Keratinocyte (primary cell): ENCODE measurements at regions not wholly inside any gene's neighbourhood (a gene's known extent, or its start where the extent isn't known, plus 50 kb on each side); places are given as distances from the start of the nearest gene placed in this dataset.

ENCODE experiments used
- DNase-seq: peaks from one replicate; pipeline ENCODE4 v3.0.0-alpha.2; 2011; ENCODE audit warnings: low read depth, missing footprints, low spot score
- FAIRE-seq: peaks from 2 replicates; lab custom pipeline; 2011; peaks lifted over from hg19 to GRCh38; lab: Jason Lieb, UNC
- H2AFZ ChIP-seq: 2 replicates; pipeline ENCODE4 v1.6.0; 2012; ENCODE audit warnings: low read length, control low read depth, inconsistent platforms; ENCODE audit not compliant: control insufficient read depth
- H3K27ac ChIP-seq: 2 replicates; pipeline ENCODE4 v1.5.1; 2011; ENCODE audit warnings: low read length; ENCODE audit not compliant: control insufficient read depth, insufficient read depth
- H3K27me3 ChIP-seq: 3 replicates; pipeline ENCODE4 v1.6.0; 2011; ENCODE audit warnings: low read length; ENCODE audit not compliant: control insufficient read depth, insufficient read depth; ENCODE audit errors: extremely low read depth
- H3K36me3 ChIP-seq, 2 experiments: 2 replicates in 1 of 2; 3 replicates in 1 of 2; pipeline ENCODE4 v1.5.1; 2011; ENCODE audit warnings: low read length in 2 of 2, mild to moderate bottlenecking in 1 of 2; ENCODE audit not compliant: control insufficient read depth in 2 of 2, insufficient read depth in 2 of 2; ENCODE audit errors: extremely low read depth in 1 of 2
- H3K4me1 ChIP-seq: 3 replicates; pipeline ENCODE4 v1.5.1; 2011; ENCODE audit warnings: low read length; ENCODE audit not compliant: control insufficient read depth, insufficient read depth; ENCODE audit errors: extremely low read depth
- H3K4me2 ChIP-seq: 3 replicates; pipeline ENCODE4 v1.6.0; 2011; ENCODE audit warnings: low read depth, low read length; ENCODE audit not compliant: control insufficient read depth, insufficient read depth; ENCODE audit errors: extremely low read depth
- H3K4me3 ChIP-seq, 3 experiments: fragments of 200-600 bp in 1 of 3; sonication (generic) in 1 of 3; 2 replicates in 2 of 3; 3 replicates in 1 of 3; pipeline ENCODE4 v1.5.1; 2011 to 2016; ENCODE audit warnings: low read length in 3 of 3, mild to moderate bottlenecking in 3 of 3, control low read depth in 2 of 3, inconsistent platforms in 1 of 3, low read depth in 1 of 3, mixed read lengths in 1 of 3, mixed run types in 1 of 3, moderate library complexity in 1 of 3; ENCODE audit not compliant: control insufficient read depth in 2 of 3, insufficient read depth in 2 of 3; ENCODE audit errors: extremely low read depth in 1 of 3
- H3K79me2 ChIP-seq: 2 replicates; pipeline ENCODE4 v1.6.0; 2012; ENCODE audit warnings: low read length; ENCODE audit not compliant: control insufficient read depth, insufficient read depth
- H3K9ac ChIP-seq: 3 replicates; pipeline ENCODE4 v1.6.0; 2011; ENCODE audit warnings: low read length; ENCODE audit not compliant: control insufficient read depth, insufficient read depth; ENCODE audit errors: extremely low read depth
- H3K9me1 ChIP-seq: 3 replicates; pipeline ENCODE4 v1.6.0; 2011; ENCODE audit warnings: low read length; ENCODE audit not compliant: control insufficient read depth, insufficient read depth; ENCODE audit errors: extremely low read depth
- H3K9me3 ChIP-seq: 2 replicates; pipeline ENCODE4 v1.5.1; 2012; ENCODE audit warnings: low read depth, low read length; ENCODE audit not compliant: control insufficient read depth
- H4K20me1 ChIP-seq: 3 replicates; pipeline ENCODE4 v1.6.0; 2011; ENCODE audit warnings: low read length; ENCODE audit not compliant: control insufficient read depth, insufficient read depth; ENCODE audit errors: extremely low read depth
- CTCF ChIP-seq, 3 experiments: IDR thresholded peaks in 1 of 3; conservative IDR thresholded peaks in 1 of 3; optimal IDR thresholded peaks in 1 of 3; 2 replicates in 2 of 3; 3 replicates in 1 of 3; pipeline versions ENCODE3 to v1.5.1; 2011; ENCODE audit warnings: low read length in 3 of 3, mild to moderate bottlenecking in 3 of 3, moderate library complexity in 2 of 3, control low read depth in 1 of 3, inconsistent platforms in 1 of 3; ENCODE audit not compliant: insufficient read depth in 2 of 3; ENCODE audit errors: extremely low read depth in 1 of 3
- EZH2 ChIP-seq: IDR thresholded peaks from one replicate; pipeline ENCODE4 v1.6.1; 2012; ENCODE audit warnings: inconsistent platforms, mild to moderate bottlenecking, low read length, moderate library complexity
- dilution Hi-C: fragments of 300-500 bp; cut with MboI; formaldehyde crosslinking; loops from one replicate; pipeline ENCODE4 v1.7.0; 2020; ENCODE audit warnings: low sequenced_read_pairs; ENCODE audit not compliant: extremely low pct_ligation_motif_present

- FAIRE-seq, result no peak
- H3K79me2 ChIP-seq, result no peaks in the 10 kb centered on the region
- no peaks in the 10 kb centered on the region for H3K4me1 ChIP-seq
- H3K9ac ChIP-seq, result no peak overlapping the region
- DNase-seq, result no peak
- no peaks in the 10 kb centered on the region for H3K36me3 ChIP-seq
- dilution Hi-C loops, result no loop called here
- no peak overlapping the region for H3K27ac ChIP-seq
- no peaks in the 10 kb centered on the region for H4K20me1 ChIP-seq
- H3K4me3 ChIP-seq, result no peak overlapping the region
- H3K9me1 ChIP-seq, result no peaks in the 10 kb centered on the region
- no peaks in the 10 kb centered on the region for H3K9me3 ChIP-seq
- no peak overlapping the region for H3K4me2 ChIP-seq
- TF ChIP-seq EZH2 (no peak), CTCF (optimal IDR thresholded peaks at IDR 0.05 in 1 of 3, IDR thresholded peaks at IDR 0.05 in 1 of 3, conservative IDR thresholded peaks at IDR 0.05 in 1 of 3; ENCODE audit: extremely low read depth in 1 of 3, insufficient read depth in 2 of 3, low read length in 3 of 3) (no peak)
- no peaks in the 10 kb centered on the region for H3K27me3 ChIP-seq
- H2AFZ ChIP-seq, result no peak overlapping the region
Observed at GRCh38 chr2:366706-367105, 78.8 kb upstream of the ALKAL2 start.

- TF ChIP-seq EZH2, result no peak
- no peak for TF ChIP-seq CTCF (optimal IDR thresholded peaks at IDR 0.05 in 1 of 3, IDR thresholded peaks at IDR 0.05 in 1 of 3, conservative IDR thresholded peaks at IDR 0.05 in 1 of 3; ENCODE audit: extremely low read depth in 1 of 3, insufficient read depth in 2 of 3, low read length in 3 of 3)
- H3K79me2 ChIP-seq, result no peaks in the 10 kb centered on the region
- H3K36me3 ChIP-seq, result no peaks in the 10 kb centered on the region
- no peak overlapping the region for H2AFZ ChIP-seq
- H3K4me2 ChIP-seq, result no peak overlapping the region
- dilution Hi-C loops, result no loop called here
- H3K27me3 ChIP-seq, result no peaks in the 10 kb centered on the region
- no peak for DNase-seq
- H3K9me1 ChIP-seq, result no peaks in the 10 kb centered on the region
- H4K20me1 ChIP-seq, result no peaks in the 10 kb centered on the region
- no peaks in the 10 kb centered on the region for H3K9me3 ChIP-seq
- FAIRE-seq, result no peak
- H3K4me3 ChIP-seq, result no peak overlapping the region
- H3K4me1 ChIP-seq, result no peaks in the 10 kb centered on the region
- no peak overlapping the region for H3K27ac ChIP-seq
- no peak overlapping the region for H3K9ac ChIP-seq
Observed at GRCh38 chr2:365367-366275, 77.7 kb upstream of the ALKAL2 start.
